ENCODE measurements at regions not wholly inside any gene's neighbourhood (a gene's known extent, or its start where the extent isn't known, plus 50 kb on each side); places are given as distances from the start of the nearest gene placed in this dataset.

DNA sequence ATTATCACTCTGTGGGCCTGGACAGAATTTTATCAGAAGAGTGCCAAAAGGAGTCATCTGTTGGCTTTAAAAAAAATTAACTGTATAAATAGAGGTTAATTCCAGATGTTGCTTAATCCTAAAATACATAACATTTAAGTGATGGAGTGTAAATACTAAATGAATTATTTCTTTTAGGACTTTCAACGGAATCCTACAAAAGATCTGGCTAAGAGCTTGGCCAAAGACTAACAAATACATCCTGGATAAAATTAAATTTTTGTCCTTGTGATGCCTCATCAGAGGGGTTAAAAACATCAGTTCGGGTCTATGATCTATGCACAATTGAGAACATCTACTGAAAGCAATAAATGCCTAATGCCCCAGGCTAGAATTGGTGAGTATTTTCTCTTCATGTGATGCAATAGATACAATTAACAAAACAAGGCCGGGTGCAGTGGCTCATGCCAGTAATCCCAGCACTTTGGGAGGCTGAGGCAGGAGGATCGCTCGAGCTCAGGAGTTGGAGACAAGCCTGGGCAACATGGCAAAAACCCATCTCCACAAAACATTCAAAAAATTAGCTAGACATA lies 49.8 kb upstream of the RAP1B start:
- TF ChIP-seq, protein P1, sequence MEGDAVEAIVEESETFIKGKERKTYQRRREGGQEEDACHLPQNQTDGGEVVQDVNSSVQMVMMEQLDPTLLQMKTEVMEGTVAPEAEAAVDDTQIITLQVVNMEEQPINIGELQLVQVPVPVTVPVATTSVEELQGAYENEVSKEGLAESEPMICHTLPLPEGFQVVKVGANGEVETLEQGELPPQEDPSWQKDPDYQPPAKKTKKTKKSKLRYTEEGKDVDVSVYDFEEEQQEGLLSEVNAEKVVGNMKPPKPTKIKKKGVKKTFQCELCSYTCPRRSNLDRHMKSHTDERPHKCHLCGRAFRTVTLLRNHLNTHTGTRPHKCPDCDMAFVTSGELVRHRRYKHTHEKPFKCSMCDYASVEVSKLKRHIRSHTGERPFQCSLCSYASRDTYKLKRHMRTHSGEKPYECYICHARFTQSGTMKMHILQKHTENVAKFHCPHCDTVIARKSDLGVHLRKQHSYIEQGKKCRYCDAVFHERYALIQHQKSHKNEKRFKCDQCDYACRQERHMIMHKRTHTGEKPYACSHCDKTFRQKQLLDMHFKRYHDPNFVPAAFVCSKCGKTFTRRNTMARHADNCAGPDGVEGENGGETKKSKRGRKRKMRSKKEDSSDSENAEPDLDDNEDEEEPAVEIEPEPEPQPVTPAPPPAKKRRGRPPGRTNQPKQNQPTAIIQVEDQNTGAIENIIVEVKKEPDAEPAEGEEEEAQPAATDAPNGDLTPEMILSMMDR (IDR thresholded peaks at IDR 0.05) = no peak
- no peak for TF ChIP-seq POLR2A (IDR thresholded peaks at IDR 0.05)
